Transverse colon (tissue), 4 donors: ENCODE measurements at regions not wholly inside any gene's neighbourhood (a gene's known extent, or its start where the extent isn't known, plus 50 kb on each side); places are given as distances from the start of the nearest gene placed in this dataset.

Source experiments
- CTCF ChIP-seq, 5 experiments: fragments of 200-600 bp in 3 of 5; fragments of 450-650 bp in 2 of 5; sonication (generic) in 3 of 5; IDR thresholded peaks; 1 replicate in 2 of 5; 2 replicates in 3 of 5; pipeline ENCODE4 v1.5.1; 2016 to 2017; ENCODE audit warnings: antibody characterized with exemption in 5 of 5, inconsistent platforms in 3 of 5, mild to moderate bottlenecking in 2 of 5, moderate library complexity in 1 of 5
- EP300 ChIP-seq: sonication (generic); formaldehyde crosslinking; IDR thresholded peaks from one replicate; pipeline ENCODE4 v1.6.1; 2017; ENCODE audit warnings: antibody characterized with exemption, low read depth
- POLR2A ChIP-seq: fragments of 450-650 bp; IDR thresholded peaks from one replicate; pipeline ENCODE4 v1.6.1; 2016; ENCODE audit warnings: antibody characterized with exemption, mild to moderate bottlenecking, moderate library complexity
- POLR2AphosphoS5 ChIP-seq, 3 donors: sonication (generic); formaldehyde crosslinking; IDR thresholded peaks; one replicate each; pipeline ENCODE4 v1.6.1; 2016; ENCODE audit warnings: antibody characterized with exemption in 3 of 3

- TF ChIP-seq CTCF (IDR thresholded peaks at IDR 0.05) (no peak), POLR2A (no peak), EP300 (no peak), POLR2AphosphoS5 (IDR thresholded peaks at IDR 0.05) (no peak)
Observed at GRCh38 chr4:35080799-35081198, 1163.5 kb downstream of the ARAP2 start.
